ENCODE measurements at regions not wholly inside any gene's neighbourhood (a gene's known extent, or its start where the extent isn't known, plus 50 kb on each side); places are given as distances from the start of the nearest gene placed in this dataset.
"Not testable (repeated sequence)": the region's sequence is repeated elsewhere in the genome, so short reads cannot be mapped to it uniquely, and the experiment has no call there.

DNA sequence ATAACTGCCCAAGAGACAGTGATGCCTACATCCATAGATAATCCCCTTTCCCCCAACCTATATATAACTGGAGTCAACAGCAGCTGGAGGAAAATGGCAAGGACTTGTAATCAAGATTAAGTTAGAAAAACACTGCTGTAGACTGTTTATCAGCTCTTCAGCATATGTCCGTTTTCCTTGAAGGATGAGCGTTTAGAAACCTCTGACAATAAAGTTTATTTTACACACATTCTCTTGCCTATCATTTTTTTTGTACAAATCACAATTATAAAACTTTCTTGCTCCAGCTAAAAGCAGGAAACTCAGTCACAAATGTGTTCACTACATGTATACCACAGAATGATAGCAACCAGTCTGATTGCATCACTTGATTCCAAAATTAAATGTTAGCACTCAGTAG lies 50.8 kb downstream of the PPIAL4G start:
- TF ChIP-seq EZH2 (IDR thresholded peaks at IDR 0.05; ENCODE audit: borderline replicate concordance, low read length) = not testable (repeated sequence)
- TF ChIP-seq, protein P1, sequence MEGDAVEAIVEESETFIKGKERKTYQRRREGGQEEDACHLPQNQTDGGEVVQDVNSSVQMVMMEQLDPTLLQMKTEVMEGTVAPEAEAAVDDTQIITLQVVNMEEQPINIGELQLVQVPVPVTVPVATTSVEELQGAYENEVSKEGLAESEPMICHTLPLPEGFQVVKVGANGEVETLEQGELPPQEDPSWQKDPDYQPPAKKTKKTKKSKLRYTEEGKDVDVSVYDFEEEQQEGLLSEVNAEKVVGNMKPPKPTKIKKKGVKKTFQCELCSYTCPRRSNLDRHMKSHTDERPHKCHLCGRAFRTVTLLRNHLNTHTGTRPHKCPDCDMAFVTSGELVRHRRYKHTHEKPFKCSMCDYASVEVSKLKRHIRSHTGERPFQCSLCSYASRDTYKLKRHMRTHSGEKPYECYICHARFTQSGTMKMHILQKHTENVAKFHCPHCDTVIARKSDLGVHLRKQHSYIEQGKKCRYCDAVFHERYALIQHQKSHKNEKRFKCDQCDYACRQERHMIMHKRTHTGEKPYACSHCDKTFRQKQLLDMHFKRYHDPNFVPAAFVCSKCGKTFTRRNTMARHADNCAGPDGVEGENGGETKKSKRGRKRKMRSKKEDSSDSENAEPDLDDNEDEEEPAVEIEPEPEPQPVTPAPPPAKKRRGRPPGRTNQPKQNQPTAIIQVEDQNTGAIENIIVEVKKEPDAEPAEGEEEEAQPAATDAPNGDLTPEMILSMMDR (conservative IDR thresholded peaks at IDR 0.05 in 1 of 2, IDR thresholded peaks at IDR 0.05 in 1 of 2; ENCODE audit: extremely low read depth in 1 of 2, insufficient read depth in 1 of 2, low read depth in 1 of 2, low read length in 2 of 2) = not testable (repeated sequence)

Measured in mammary epithelial cell (primary cell).